ENCODE measurements at regions not wholly inside any gene's neighbourhood (a gene's known extent, or its start where the extent isn't known, plus 50 kb on each side); places are given as distances from the start of the nearest gene placed in this dataset.

DNA sequence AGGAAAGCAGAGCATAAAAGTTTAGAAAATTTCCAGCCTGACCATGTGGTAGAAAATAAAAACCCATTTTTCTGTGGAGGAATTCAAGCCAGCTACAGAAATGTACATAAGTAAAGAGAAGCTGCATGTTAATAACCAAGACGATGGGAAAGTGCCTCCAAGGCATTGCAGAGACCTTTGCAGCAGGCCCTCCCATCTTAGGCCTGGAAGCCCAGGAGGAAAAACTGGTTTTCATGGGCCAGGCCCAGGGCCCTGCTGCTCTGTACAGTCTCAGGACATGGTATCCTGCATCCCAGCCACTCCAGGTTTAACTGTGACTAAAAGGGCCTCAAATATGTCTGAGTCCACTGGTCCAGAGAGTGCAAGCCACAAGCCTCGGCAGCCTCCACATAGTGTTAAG, 754.8 kb upstream of the RIOK2 start:
- TF ChIP-seq, protein P1, sequence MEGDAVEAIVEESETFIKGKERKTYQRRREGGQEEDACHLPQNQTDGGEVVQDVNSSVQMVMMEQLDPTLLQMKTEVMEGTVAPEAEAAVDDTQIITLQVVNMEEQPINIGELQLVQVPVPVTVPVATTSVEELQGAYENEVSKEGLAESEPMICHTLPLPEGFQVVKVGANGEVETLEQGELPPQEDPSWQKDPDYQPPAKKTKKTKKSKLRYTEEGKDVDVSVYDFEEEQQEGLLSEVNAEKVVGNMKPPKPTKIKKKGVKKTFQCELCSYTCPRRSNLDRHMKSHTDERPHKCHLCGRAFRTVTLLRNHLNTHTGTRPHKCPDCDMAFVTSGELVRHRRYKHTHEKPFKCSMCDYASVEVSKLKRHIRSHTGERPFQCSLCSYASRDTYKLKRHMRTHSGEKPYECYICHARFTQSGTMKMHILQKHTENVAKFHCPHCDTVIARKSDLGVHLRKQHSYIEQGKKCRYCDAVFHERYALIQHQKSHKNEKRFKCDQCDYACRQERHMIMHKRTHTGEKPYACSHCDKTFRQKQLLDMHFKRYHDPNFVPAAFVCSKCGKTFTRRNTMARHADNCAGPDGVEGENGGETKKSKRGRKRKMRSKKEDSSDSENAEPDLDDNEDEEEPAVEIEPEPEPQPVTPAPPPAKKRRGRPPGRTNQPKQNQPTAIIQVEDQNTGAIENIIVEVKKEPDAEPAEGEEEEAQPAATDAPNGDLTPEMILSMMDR (IDR thresholded peaks at IDR 0.05; ENCODE audit: poor library complexity): no peak
- TF ChIP-seq EZH2 (IDR thresholded peaks at IDR 0.05; ENCODE audit: borderline replicate concordance): no peak
